Brain pericyte (primary cell): ENCODE measurements at regions not wholly inside any gene's neighbourhood (a gene's known extent, or its start where the extent isn't known, plus 50 kb on each side); places are given as distances from the start of the nearest gene placed in this dataset.

ENCODE experiments used
- DNase-seq: peaks from one replicate; pipeline ENCODE4 v3.0.0-alpha.2; 2012; ENCODE audit warnings: low read depth, low spot score

DNA sequence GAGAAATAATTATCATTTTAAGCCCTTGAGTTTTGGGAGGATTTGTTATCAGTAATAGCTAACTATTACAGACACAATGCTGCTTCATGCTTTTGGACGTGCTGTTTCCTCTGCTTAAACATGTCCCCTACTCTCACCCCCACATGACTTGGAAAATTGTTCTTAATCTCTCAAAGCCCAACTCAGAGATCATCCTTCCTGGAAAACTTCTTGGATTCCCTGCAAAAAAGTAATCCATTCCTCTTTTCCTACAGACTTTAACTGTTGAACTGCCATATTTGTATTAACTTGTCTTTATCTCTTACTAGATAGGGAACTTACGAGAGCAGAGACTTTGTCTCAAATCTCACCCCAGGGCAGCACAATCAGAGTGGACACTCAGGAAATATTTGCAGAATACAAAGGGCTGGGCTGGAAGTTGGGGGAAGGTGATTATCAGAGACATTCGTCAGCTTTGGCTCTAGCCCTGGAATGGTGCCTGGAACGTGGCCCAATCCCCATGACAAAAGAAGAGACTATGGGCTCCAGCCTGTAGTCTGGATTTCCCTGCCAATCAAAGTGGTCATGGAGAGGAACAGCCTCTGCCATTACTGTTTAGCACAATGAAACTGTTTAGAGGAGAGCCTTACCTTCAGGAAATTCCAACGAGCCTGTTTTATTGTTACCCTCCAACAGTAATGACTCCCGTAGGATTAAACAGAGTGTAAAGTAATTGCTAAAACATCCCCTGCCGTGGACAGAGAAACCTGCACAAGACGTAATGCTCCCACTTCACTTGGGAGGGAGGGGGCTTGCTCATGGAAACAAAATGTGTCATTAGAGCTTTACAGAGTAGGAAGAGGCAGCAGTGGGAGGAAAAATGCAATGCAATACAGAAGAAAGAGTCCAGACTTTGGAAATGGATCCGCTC, 140.4 kb upstream of the AUTS2 start:
- no peak for DNase-seq

DNA sequence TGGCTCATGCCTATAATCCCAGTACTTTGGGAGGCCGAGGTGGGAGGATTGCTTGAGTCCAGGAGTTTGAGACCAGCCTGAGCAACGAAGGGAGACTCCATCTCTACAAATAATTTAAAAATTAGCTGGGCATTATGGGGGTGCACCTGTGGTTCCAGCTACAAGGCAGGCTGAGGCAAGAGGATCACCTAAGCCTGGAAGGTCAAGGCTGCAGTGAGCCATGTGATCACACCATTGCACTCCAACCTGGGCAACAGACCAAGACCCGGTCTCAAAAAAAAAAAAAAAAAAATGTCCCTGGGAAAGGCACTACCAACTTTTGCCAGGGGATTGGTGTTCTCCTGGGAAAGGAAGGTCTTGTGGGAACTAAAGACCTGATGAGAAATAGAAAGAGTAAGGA, 134.2 kb upstream of the AUTS2 start:
- no peak for DNase-seq

DNA sequence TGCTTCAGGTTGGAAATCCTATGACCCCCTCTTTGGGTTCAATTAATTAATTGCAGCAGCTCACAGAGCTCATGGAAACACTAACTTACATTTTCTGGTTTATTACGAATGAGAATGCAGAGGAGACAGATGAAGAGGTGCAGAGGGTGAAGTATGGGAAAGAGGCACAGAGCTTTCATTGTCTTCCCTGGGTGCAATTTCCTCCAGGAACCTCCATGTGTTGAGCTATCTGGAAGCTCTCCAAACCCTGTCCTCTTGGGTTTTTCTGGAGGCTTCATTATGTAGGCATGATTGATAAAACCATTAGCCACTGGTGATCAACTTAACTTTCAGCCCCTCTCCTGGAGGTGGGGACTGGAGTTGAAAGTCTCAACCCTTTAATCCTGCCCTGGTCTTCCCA, 133.0 kb upstream of the AUTS2 start:
- no peak for DNase-seq

DNA sequence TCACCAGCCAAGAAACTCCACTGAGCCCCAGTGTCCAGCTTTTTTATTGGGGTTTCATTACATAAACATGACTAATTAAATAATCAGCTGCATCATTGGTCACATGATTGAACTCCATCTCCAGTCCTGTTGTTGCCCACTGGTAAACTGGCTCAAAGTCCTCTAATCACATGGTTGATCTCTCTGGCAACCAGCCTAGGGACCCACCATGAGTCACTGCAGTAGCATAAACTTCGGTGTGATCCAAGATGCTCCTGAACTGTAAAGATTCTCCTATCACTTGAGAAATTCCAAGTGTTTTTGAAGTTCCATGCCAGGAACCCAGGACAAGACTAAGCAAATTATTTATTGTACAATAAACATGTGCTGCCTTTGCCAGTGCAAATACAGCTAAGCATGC, 130.4 kb upstream of the AUTS2 start:
- no peak for DNase-seq

DNA sequence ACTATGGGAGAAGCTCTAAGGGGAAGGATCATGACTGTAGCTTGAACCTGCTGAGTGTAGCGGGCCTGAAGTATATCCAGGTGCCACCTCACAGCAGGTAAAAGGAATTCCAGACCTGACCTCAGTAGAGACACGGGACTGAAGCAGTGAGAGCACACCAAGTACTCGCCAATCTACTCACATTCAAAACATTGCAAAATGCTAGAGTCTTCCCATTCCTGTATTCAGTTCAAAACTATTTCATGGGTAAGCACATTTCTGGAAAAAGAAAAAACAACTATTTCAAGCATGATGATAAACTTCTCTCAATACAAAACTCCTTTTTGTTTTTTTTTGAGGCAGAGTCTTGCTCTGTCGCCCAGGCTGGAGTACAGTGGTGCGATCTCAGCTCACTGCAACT, 121.9 kb upstream of the AUTS2 start:
- no peak for DNase-seq

- no peak for DNase-seq
These were observed 115.6 kb upstream of the AUTS2 start for GRCh38 chr7:69482676-69483075.

- no peak for DNase-seq
These were observed 108.7 kb upstream of the AUTS2 start for GRCh38 chr7:69489533-69489932.

DNA sequence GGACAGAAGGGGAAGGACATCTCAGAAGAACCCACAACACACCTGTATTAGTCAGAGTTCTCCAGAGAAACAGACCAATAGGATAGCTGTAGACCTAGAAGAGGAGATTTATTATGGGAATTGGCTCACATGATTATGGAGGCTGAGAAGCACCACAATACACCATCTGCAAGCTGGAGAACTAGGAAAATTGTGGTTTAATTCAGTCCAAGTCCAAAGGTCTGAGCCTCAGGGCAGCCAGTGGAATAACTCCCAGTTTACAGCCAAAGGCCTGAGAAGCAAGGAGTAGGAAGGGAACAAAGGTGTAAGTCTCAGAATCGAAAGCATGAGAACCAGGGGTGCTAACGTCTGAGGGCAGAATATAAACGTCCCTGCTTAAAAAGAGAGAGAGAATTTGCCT, 99.6 kb upstream of the AUTS2 start:
- DNase-seq: no peak

DNA sequence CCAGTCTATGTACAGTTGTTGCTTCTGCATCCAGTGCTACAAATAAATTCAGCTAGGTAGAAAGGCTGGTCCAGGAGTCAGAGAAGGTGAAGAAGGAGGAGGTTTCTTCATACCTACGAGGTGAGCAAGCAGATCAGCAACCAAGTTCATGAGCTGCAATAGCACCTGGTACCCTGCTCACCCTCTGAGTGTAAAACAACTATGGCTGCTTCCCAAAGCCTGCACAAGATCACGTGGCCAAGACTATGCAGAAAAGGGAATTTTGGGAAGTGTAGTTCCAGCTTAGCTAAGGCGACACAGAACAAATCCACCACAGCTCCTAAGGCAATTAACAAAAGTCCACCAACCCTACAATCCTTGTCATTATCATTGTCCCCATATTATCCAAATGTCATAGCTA, 95.9 kb upstream of the AUTS2 start:
- DNase-seq: no peak

GRCh38 chr7:69504733-69505420, 93.4 kb upstream of the AUTS2 start:
- DNase-seq: no peak

DNA sequence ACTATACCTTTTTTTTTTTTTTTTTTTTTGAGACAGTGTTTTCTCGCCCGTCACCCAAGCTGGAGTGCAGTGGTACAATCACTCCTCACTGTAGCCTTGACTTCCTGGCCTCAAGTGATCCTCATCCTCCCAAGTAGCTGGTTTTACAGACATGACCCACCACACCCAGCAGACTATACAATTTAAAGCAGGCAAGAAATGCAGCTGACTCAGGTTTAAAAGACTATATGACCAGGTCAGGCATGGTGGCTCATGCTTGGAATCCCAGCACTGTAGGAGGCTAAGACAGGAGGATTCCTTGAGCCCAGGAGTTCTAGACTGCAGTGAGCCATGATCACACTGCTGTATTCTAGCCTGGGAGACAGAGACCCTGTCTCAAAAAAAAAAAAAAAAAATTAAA, 89.5 kb upstream of the AUTS2 start:
- no peak for DNase-seq

DNA sequence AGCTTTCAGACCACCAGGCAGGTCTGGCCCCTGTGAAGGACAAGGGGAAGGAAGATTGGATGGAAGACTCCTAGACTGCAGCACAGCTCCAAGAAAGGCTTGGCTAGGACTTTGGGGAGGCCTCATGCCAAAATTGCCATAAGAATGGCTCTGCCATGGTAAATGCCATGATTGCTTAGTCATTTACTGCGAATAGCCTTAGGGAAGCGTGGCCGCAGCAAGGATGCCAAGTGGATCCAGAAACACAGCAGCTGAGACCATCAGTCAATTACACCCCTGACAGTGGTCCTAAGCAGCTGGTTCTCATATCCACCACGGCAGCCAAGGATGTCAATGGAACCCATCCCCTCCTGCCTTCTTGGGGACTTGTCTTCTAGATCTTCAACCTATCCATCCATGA, 88.2 kb upstream of the AUTS2 start:
- no peak for DNase-seq

DNA sequence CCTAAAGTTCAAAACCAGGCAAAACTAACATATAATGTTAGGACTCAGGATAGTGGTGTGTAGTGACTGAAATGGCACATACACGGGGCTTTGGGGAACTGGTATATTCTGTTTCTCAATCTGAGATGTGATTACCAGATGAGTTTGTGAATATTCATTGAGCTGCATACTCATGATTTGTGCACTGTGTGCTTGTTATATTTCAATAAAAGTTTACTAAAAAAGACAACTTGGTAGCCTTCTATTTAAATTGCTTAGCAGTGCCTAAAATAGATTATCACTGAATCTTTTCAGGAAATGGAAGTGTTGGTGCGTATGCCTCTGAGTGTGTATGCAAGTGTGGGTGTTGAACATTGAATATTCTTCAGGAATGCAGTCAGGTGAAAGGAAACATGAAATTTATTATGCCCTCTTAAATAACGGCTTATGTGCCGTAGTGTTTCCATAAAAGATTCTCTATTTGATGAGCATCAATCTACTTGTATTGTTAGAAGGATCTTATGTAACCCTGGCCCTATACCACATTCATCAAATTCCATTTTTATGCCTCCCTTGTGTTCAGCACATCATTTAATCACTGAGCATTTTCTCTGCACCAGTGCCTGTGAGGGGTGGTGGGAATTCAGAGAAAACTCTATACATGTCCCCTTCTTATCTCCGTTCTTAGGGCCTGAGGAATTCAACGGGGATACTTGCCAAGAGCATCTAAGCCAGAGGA, 82.6 kb upstream of the AUTS2 start:
- DNase-seq: no peak

DNA sequence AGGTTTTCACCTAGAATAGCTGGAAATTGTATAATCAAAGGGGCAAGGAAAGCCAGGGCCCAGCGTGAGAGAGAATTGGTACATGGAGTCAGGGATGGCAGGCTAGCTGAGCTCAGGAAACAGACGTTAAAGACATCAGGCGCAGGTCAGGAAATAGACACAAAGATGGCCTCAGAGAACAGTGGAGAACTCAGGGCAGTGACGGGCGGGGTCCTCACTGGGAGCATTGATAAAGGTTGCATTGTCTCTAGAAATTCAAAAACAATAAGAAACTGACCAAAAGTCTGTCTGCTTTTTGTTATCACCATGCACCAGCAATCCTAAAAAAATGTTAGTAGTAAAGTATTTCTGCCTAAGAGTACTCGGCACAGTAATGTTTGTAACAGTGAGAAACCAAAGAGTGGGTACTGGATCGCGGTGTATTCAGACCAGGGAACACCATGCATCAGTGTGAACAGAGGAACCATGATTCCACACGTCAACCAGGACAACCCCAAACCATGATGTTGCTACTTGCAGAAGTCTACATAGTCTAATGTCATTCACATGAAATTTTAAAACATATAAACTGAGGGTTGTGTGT, 81.9 kb upstream of the AUTS2 start:
- DNase-seq: no peak

GRCh38 chr7:69517985-69518704, 80.1 kb upstream of the AUTS2 start:
- DNase-seq: no peak

DNA sequence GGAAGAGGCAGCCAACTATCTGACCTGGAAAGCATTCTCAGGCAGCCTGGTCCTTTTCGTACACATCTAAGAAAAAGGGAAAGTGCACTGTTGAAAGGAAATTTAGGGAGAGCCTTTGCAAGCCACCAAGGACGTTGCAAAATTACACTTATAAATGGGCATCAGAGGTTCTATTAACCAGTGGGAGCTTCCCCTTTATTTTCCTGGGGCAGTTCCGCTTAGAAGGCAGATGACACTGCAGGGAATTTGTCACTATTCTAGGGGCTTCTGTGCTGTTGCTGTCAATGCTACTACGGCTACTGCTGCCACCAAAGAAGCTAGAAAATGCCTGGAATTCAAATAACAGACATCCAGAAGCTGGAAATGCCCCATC, 79.6 kb upstream of the AUTS2 start:
- no peak for DNase-seq

DNA sequence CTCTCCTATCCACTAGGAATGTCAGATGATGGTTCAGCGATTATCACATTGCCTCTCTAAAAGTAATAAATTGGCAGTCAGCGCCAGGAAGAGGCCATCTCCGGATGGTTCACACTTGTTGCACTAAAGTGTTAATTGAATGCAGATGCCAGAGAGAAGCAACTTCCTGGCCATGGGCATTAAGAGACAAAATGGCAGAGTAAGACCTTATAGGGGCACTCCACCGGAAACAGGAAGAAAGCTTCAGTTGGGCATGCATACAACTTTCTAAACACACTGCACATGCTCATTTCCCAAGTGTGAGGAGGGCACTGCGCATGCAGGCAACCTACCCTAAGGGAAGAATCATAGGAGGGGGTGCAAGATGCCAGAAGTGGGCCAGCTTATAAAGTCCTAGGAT, 71.7 kb upstream of the AUTS2 start:
- no peak for DNase-seq

DNA sequence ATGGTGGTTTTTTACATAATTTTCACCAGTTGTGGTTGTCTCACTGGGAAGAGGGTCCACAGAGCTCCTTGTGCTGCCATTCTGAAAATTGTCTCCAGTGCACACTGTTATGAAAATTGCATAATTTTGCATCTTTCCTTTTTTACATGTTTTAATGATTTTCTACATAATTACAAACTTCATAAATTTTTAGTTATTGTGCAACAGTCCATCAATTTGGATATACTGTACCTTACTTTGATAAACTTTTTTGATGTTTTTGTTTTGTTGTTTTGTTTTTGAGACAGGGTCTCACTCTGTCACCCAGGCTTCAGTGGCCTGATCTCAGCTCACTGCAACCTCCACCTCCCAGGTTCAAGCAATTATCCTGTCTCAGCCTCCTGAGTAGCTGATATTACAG, 70.6 kb upstream of the AUTS2 start:
- no peak for DNase-seq

DNA sequence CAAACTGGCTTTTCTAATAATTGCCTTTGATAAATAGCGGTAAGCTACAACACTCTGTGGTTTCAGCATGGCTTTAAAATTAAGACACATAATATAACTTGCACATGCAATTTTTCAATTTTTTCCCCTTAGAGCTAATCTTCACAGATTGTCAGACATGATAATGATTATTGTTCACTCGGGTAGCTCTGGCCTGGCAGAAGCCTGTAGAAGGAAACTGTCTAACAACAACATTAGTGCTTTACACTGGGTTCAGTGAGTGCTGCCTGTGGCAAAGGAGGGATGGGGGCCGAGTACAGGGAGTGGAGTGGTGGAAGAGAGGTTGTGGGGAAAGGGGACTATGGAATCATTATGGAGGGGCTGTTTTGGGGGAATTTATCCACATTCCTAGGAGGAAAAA, 67.2 kb upstream of the AUTS2 start:
- DNase-seq: no peak

- no peak for DNase-seq
These were observed 63.7 kb upstream of the AUTS2 start for GRCh38 chr7:69534461-69535041.

GRCh38 chr7:69537691-69538090, 60.6 kb upstream of the AUTS2 start:
- no peak for DNase-seq
